ENCODE measurements at regions not wholly inside any gene's neighbourhood (a gene's known extent, or its start where the extent isn't known, plus 50 kb on each side); places are given as distances from the start of the nearest gene placed in this dataset.

- no peak overlapping the region for H3K27ac ChIP-seq
- peaks cover 9 to 32% of the 10 kb centered on the region in 2 donors for H3K4me1 ChIP-seq (ENCODE audit: control insufficient read depth in 1 of 2, low read depth in 2 of 2)
- H3K4me3 ChIP-seq: no peak overlapping the region
- H3K36me3 ChIP-seq: no peaks in the 10 kb centered on the region
- no peak for ATAC-seq (ENCODE audit: insufficient number of reproducible peaks, low FRiP score, low read depth)
- no peak for DNase-seq (ENCODE audit: low spot score)
- H3K27me3 ChIP-seq (replicated peaks; ENCODE audit: insufficient read depth): no peaks in the 10 kb centered on the region
- H3K9me3 ChIP-seq: no peaks in the 10 kb centered on the region
- no peak for TF ChIP-seq CTCF (IDR thresholded peaks at IDR 0.05)
Measured at GRCh38 chr11:15776366-15776765, 580.0 kb downstream of the SOX6 start.

- no peak for TF ChIP-seq CTCF (IDR thresholded peaks at IDR 0.05)
- no peak for ATAC-seq (ENCODE audit: insufficient number of reproducible peaks, low FRiP score, low read depth)
- no peaks in the 10 kb centered on the region for H3K9me3 ChIP-seq
- H3K4me1 ChIP-seq (ENCODE audit: control insufficient read depth in 1 of 2, low read depth in 2 of 2): peaks cover 9 to 30% of the 10 kb centered on the region in 2 donors
- no peak overlapping the region for H3K27ac ChIP-seq
- H3K27me3 ChIP-seq (replicated peaks; ENCODE audit: insufficient read depth): no peaks in the 10 kb centered on the region
- H3K4me3 ChIP-seq: no peak overlapping the region
- DNase-seq (ENCODE audit: low spot score): no peak
- H3K36me3 ChIP-seq: no peaks in the 10 kb centered on the region
Measured at GRCh38 chr11:15779518-15779917, 576.8 kb downstream of the SOX6 start.

DNA sequence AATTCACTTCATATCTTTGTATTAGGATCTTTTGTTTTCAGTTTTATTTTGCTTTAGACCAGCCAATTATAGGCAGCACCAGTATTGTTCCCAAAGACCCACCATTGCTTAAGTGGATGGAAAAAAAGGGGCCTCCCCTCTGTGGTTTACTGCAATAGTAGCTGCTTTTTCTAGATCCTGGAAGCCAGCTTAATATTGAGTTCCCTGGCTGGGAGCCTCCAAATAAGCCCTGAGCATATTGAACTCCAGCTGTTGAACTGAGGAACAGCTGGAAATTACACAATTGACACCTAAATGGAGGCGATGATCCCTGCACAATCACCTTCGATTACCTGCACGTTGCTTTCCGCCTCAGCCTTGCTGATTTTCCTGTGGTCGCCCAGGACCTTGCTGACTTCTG lies 576.0 kb downstream of the SOX6 start:
- peaks cover 3 to 21% of the 10 kb centered on the region in 2 donors for H3K4me1 ChIP-seq (ENCODE audit: control insufficient read depth in 1 of 2, low read depth in 2 of 2)
- H3K4me3 ChIP-seq: no peak overlapping the region
- TF ChIP-seq CTCF (IDR thresholded peaks at IDR 0.05): no peak
- DNase-seq (ENCODE audit: low spot score) (no peak), ATAC-seq (ENCODE audit: insufficient number of reproducible peaks, low FRiP score, low read depth) (no peak)
- H3K27ac ChIP-seq: no peak overlapping the region
- no peaks in the 10 kb centered on the region for H3K36me3 ChIP-seq
- H3K27me3 ChIP-seq (replicated peaks; ENCODE audit: insufficient read depth): no peaks in the 10 kb centered on the region
- no peaks in the 10 kb centered on the region for H3K9me3 ChIP-seq

GRCh38 chr11:15780837-15781236 lies 575.5 kb downstream of the SOX6 start:
- H3K9me3 ChIP-seq: no peaks in the 10 kb centered on the region
- ATAC-seq (ENCODE audit: insufficient number of reproducible peaks, low FRiP score, low read depth) (no peak), DNase-seq (ENCODE audit: low spot score) (no peak)
- H3K4me1 ChIP-seq (ENCODE audit: control insufficient read depth in 1 of 2, low read depth in 2 of 2): peaks cover 0 to 17% of the 10 kb centered on the region in 2 donors
- H3K36me3 ChIP-seq: no peaks in the 10 kb centered on the region
- H3K4me3 ChIP-seq: no peak overlapping the region
- H3K27me3 ChIP-seq (replicated peaks; ENCODE audit: insufficient read depth): no peaks in the 10 kb centered on the region
- no peak for TF ChIP-seq CTCF (IDR thresholded peaks at IDR 0.05)
- no peak overlapping the region for H3K27ac ChIP-seq

- Histone ChIP-seq H3K4me1 (ENCODE audit: control insufficient read depth in 1 of 2, low read depth in 2 of 2) (peaks cover 0 to 10% of the 10 kb centered on the region in 2 donors), H3K36me3 (no peaks in the 10 kb centered on the region), H3K27me3 (replicated peaks; ENCODE audit: insufficient read depth) (no peaks in the 10 kb centered on the region), H3K4me3 (no peak overlapping the region), H3K9me3 (no peaks in the 10 kb centered on the region), H3K27ac (no peak overlapping the region)
- TF ChIP-seq CTCF (IDR thresholded peaks at IDR 0.05): no peak
- ATAC-seq (ENCODE audit: insufficient number of reproducible peaks, low FRiP score, low read depth): no peak
- no peak for DNase-seq (ENCODE audit: low spot score)
Measured at GRCh38 chr11:15783619-15784018, 572.7 kb downstream of the SOX6 start.

Data from thoracic aorta (tissue), 2 donors.